CD4-positive, alpha-beta T cell treated with Interleukin-6 at 100 ng/mL for 8 hours (primary cell): ENCODE measurements at regions not wholly inside any gene's neighbourhood (a gene's known extent, or its start where the extent isn't known, plus 50 kb on each side); places are given as distances from the start of the nearest gene placed in this dataset.
"Not testable (repeated sequence)": the region's sequence is repeated elsewhere in the genome, so short reads cannot be mapped to it uniquely, and the experiment has no call there.

Source experiments
- DNase-seq: peaks from one replicate; pipeline ENCODE4 v3.0.0-alpha.2; 2020; ENCODE audit warnings: mixed read lengths, low spot score

DNA sequence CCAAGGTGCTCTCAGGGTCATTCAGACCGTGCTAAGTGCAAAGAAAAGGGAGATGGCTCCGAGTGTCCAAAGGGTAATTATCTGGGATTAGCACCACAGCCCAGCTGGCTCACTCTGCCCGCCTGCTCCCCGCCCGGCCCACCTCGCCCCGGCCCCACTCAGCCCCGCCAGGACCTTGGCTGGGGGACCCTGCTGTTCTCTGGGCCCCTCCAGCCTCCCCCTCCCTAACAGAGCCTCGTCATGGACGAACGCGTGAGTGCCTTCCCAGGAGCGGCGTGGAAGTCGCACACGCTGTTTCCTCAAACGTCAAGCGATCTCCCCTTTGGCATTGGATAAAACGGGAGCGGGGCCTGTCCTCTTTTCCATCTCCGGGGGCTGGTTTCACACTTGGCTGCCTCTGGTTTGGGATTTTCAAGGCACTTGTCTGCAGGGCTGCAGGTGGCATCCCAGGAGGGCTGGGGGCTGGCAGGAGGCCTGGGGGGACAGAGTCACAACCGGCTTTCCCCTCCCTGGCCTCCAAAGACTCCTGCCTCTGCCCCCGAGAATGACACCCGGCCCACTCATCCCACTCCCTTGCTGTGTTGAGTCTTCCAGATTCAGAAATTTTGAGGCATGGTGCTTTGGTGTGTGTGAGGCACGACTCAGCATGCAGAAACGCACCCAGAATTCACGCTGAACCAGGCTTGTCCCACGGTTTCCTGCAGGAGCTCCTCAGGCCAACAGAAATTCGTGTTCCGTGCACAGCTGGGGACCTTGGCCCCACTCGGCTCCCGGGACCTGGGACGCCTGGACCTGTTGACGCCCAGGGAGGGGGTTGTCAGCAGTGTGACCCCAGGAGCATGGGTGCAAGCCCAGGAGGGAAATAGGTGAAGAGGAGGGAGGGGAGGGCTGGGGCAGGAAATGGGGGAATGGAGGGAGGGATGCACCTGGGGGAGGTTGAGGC lies 110.0 kb downstream of the PDGFA start:
- DNase-seq, result no peak

DNA sequence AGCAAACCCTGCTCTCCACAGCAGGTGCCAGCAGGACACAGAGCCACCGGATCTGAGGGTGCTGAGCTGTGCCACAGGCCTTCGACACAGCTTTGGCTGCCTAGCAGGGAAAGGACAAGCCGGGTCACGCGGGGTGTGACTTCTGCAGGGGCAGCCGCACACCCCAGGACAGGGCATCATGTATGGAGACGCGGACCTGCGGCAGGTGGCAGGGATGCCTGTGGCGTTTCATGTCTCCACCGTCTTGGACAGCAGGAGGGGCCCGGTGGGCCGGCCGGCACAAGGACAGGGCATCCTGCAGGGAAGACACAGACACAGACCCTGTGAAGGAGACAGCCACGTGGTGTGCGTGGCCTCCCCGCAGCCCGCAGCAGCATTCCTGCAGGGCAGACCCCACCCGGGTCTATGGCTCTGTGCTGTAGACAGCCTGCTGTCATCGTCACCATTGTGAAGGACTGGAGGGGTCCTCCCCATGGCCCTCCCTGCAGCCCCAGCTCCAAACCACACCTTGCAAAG lies 109.2 kb downstream of the PDGFA start:
- DNase-seq, result no peak

- not testable (repeated sequence) for DNase-seq
These were observed 108.5 kb downstream of the PDGFA start for GRCh38 chr7:411116-411515.

- DNase-seq, result no peak
These were observed 107.9 kb downstream of the PDGFA start for GRCh38 chr7:411677-412312.

DNA sequence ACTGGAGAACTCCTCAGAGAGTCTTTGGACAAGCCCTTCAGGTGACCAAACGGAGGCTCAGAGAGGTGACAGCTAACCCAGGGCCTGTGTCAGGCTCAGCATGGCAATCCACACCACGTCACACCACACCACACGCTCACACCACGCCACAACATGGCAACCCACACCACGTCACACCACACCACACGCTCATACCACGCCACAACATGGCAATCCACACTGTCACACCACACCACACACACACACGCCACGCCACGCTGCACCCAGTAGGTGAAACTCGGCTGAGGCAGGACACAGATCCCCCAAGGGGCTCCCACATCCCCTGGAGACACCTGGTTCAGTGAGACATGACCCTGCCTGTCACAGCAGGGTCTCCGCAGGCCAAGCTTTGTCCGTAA lies 107.3 kb downstream of the PDGFA start:
- DNase-seq, result no peak

DNA sequence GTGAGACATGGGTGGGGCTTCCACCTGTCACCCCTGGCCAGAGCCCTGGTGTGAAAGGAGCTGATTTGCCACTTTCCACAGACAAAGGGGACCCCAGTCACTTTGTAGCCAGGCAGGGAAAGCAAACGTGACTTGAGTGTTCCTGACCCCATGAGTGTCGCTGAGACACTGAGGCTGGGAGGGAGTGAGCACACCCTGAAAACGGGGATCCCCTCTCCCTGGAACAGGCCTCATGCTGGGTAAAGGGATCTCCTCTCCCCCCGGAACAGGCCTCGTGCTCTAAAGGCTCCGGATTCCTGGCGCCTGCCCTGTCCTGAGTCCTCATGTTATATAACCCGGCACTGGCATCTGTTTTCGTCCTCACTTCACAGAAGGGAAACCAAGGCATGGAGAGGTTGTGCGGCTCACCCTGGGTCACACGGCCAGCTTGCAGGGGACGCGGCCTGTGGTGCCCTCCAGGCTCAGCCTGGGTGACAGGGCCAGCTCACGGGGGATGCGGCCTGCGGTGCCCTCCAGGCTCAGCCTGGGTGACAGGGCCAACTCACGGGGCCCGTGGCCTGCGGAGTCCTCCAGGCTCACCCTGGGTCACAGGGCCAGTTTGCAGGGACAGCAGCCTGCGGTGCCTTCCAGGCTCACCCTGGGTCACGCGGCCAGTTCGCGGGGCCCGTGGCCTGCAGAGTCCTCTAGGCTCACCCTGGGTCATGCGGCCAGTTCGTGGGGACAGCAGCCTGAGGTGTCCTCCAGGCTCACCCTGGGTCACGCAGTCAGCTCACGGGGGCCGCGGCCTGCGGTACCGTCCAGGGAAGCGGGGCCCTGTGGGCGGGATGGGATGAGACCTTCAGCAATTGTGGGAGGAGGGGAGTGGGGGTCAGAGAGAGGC lies 104.7 kb downstream of the PDGFA start:
- DNase-seq, result no peak

GRCh38 chr7:415646-416525 lies 103.8 kb downstream of the PDGFA start:
- no peak for DNase-seq

DNA sequence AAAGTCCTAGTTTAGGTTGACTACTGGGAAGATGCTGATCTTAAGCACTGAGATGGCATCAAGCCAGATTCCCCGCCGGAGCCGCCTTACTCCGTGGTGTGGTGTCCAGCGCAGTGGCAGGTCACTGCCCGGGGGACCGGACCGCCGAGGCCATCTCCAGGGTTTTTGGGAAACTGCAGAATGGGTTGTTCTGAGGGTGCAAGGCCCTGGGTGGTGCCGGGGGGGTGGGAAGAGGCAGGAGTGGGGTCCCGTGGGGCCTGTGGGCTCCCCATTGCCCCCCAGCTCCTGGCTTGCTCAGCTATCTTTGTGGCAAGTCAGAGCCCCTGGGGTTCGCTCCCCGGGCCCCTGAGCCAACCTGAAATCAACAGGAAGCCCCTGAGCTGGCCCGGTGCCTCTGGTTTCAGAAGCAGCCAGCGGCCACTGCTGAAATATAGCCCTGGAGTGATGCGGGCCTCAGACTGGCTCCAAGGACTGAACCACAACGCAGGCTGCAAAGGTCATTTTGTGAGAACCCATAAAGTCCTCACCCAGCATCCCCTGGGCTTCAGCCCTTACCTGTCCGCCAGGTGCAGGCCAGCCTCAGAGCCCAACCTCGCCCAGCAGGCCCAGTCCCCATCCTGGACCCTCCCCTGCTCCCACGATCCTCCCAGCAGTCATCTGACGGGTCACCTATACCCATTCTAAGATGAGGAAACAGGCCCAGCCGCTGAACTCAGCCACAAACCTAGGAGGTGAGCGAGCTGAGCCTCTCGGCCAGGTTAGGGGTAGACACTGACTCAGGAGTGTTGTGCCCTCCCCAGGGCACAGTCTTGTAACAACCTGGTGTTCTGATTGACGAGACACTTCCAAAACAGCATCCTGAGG lies 102.7 kb downstream of the PDGFA start:
- no peak for DNase-seq

DNA sequence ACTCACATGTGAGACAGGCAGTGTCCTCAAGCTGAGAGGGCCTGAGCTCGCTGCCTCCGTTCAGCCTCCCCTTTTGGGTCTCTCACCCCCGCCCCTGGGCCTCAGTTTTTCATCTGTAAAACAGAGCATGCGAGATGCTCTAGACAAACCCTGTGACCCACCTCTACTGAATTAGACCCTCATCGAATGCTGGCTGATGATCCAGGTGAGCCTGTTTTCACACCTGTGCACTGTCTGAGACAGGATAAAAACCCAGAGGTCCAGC lies 102.1 kb downstream of the PDGFA start:
- no peak for DNase-seq

DNA sequence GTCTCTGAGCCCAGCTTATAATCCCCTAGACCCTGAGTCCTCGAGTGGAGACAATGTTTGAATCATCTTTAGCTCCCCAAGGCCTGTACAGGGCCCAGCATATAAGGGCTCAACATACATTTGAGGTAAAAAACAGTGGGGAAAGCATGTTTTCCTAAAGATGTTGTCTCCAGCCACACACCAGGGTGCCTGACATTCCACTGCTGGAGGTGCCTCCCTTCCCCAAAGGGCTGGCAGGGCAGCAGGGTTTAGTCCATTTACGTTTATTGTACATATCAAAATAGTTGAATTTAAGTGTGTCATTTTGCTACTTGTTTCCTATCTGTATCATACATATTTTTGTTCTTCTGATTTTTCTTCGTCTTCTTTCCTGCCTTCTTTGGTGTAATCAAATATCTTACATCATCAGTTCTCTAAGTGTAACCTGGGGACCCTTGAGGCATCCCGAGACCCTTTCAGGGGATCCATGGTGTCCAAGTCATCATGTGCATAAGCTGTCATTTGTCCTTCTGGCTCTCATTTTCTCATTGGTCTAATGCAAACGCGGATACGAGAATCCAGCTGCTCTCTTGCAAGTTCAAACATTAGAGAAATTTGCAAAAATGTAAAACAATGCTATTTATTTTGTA lies 101.6 kb downstream of the PDGFA start:
- no peak for DNase-seq

- DNase-seq, result no peak
These were observed 100.9 kb downstream of the PDGFA start for GRCh38 chr7:418636-419280.

DNA sequence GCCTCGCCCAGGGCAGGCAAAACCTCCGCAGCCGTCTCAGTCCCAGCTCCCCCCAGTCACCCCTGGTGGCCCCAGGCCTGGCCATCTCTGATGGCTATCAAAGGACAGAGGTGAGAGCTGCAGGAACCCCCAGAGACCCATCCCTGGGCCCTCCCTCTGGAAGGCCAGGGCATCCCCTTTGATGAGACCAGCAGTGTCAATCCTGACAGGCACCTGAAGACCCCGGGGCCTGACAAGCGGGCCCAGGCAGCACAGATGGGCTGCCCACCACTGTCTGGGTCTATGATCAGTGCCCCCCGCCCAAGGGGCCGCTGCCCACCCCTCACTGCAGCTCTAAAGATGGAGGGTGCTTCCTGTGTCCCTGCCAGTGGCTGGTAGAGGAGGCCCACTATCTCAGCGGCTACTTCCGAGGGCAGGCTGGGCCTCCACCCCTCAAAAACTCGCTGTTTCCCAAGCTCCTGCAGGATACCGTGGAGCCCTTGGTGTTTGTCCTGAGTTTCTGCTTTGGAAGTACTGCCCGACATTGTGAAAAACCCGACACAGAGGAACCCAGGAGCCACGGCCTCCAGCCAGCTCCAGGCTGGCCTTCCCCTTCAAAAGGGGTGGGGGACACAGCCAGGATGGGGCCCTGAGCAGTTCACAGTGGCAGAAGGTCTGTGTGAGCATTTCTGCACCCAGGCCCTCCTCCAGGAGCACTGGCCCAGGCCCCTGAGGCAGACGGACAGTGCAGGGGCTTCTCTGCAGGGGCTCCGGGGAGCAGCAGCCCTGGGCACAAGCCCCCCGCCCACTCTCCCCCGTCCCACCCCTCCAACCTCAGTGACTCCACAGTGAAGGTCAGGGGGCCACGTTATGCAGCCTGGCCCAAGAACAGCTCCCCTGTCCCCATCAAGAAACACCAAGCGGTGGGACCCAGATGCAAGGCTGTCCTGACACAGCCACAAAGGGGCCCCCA lies 99.2 kb downstream of the PDGFA start:
- no peak for DNase-seq

DNA sequence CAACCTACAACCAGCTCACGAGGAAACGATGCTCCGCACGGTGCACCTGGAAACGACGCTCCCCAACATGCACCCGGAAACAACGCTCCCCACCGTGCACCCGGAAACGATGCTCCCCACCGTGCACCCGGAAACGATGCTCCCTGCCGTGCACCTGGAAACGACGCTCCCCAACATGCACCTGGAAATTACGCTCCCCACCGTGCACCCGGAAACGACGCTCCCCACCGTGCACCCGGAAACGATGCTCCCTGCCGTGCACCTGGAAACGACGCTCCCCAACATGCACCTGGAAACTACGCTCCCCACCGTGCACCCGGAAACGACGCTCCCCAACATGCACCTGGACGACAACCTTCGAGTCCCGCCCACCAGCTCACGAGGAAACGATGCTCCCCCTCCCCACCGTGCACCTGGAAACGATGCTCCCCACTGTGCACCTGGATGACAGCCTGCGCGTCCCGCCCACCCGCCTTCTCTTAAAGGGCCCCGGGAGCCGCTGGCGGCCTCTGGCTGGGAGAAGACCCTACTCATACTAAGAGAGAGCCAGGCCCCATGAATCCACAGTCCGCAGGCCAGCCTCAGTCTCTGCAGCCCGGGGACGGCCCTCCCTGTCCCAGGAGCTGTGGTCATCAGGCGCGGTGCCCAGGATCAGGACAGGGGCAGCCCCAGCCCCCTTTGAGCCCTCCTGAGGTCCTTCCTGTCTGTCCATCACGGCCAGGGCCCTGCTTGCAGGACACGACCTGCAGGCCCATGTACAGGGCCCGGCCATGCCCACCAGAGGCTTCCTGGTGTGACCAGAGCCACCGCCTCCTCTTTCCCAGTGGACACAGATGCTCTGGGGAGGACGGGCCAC lies 98.3 kb downstream of the PDGFA start:
- DNase-seq, result no peak

DNA sequence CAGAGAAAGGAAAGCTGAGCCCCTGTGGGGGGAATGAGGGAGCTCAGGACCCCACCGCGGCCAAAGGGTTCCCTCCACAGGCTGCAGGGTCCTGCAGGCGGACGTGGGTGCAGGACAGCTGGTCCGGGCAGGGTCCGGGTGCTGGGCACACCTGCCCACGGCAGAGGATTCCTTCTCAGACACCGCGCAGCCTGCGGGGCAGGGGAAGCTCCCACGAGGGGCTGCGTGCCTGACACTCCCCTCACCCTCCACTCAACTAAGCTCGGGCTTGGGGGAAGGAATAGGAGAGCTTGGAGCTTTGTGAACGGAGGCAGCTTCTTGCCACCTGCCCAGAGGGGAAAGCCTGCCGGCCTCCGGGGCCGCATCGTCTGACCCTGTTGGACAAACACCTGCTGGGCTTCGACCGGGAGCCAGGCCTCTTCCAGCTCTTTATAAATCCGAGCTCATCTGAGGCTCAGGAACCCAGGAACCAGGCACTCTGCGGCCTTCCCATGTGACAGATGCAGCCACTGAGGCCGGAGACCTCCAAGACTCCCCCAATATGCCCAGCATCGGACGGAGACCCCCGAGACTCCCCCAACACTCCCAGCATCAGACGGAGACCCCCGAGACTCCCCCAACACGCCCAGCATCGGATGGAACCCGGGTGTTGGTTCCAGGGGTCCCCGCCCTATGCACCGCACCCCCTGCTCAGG lies 97.3 kb downstream of the PDGFA start:
- no peak for DNase-seq

- no peak for DNase-seq
These were observed 96.8 kb downstream of the PDGFA start for GRCh38 chr7:422886-423225.

DNA sequence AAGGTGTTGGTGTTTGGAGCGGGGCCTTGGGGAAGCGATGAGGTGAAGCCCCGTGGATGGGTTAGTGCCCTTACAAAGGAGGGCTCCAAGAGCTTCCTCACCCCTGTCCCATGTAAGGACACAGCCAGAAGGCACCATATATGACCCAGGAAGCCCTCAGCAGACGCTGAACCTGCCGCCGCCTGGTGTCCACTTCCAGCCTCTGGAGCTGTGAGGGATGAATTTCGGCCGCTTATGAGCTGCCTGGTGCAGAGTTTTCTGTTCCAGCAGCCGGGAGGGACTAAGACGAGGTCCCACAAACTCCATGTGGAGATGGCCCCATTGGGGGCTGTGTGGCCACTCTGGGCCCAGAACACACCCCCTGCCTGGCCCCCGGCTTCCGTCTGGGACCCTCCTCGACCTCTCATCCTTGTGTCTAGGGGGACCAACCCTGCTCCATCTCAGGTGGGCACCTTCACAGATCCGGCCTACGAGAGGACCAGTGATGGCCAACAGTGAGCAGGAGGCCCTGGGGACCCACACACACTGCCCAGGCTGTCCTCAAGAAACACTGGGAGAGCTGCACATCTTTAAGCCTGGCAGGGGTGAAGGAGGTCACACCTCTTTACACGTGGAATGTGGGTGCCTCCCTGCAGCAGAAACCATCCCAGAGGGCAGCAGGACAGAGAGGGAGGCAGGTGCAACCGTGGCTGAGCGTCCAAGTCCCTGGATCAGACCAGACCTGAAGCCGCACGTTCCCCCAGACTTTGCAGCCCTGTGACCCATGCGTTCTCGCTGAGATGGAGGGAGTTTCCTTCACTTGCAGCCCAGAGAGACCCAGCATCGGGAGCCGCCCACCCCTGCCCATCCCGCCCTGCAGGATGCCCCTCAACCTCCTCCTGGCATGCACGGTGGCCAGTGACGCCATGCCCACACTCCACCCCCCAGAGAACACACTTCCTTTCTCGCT lies 96.1 kb downstream of the PDGFA start:
- DNase-seq, result no peak
